Neural progenitor cell (in vitro differentiated cells): ENCODE measurements at regions not wholly inside any gene's neighbourhood (a gene's known extent, or its start where the extent isn't known, plus 50 kb on each side); places are given as distances from the start of the nearest gene placed in this dataset.

Experiments
- DNase-seq: peaks from one replicate; pipeline ENCODE4 v3.0.0-alpha.2; 2016; ENCODE audit warnings: low spot score
- H2AFZ ChIP-seq: fragments of 200-600 bp; sonication (generic); replicated peaks from 2 replicates; pipeline ENCODE4 v1.6.1; 2016; ENCODE audit warnings: antibody characterized with exemption
- H3F3A ChIP-seq: fragments of 200-600 bp; sonication (generic); 2 replicates; pipeline ENCODE4 v1.6.1; 2016; ENCODE audit warnings: antibody characterized with exemption, low read depth
- H3K27ac ChIP-seq: fragments of 200-600 bp; sonication (generic); 2 replicates; pipeline ENCODE4 v1.5.1; 2016; ENCODE audit warnings: mild to moderate bottlenecking
- H3K27me3 ChIP-seq: fragments of 200-600 bp; sonication (generic); 2 replicates; pipeline ENCODE4 v1.6.1; 2016; ENCODE audit warnings: mild to moderate bottlenecking, moderate library complexity
- H3K36me3 ChIP-seq: fragments of 200-600 bp; sonication (generic); 2 replicates; pipeline ENCODE4 v1.5.1; 2016
- H3K4me1 ChIP-seq: fragments of 200-600 bp; sonication (generic); 2 replicates; pipeline ENCODE4 v1.6.1; 2016; ENCODE audit warnings: mixed run types
- H3K4me2 ChIP-seq: fragments of 200-600 bp; sonication (generic); 2 replicates; pipeline ENCODE4 v1.6.1; 2016
- H3K4me3 ChIP-seq: fragments of 200-600 bp; sonication (generic); 2 replicates; pipeline ENCODE4 v1.5.1; 2016
- H3K79me2 ChIP-seq: fragments of 200-600 bp; sonication (generic); 2 replicates; pipeline ENCODE4 v1.6.1; 2016; ENCODE audit warnings: low read depth
- H3K9ac ChIP-seq: fragments of 200-600 bp; sonication (generic); 2 replicates; pipeline ENCODE4 v1.6.1; 2016
- H3K9me3 ChIP-seq: fragments of 200-600 bp; sonication (generic); 2 replicates; pipeline ENCODE4 v1.5.1; 2016; ENCODE audit warnings: low read depth
- H4K20me1 ChIP-seq: fragments of 200-600 bp; sonication (generic); 2 replicates; pipeline ENCODE4 v1.6.1; 2016; ENCODE audit warnings: low read depth
- H3K27ac Mint-ChIP-seq: 3 replicates; pipeline ENCODE4 v1.8.0; 2021; ENCODE audit warnings: mixed read lengths
- H3K27me3 Mint-ChIP-seq: 2 replicates; pipeline ENCODE4 v1.8.0; 2022; ENCODE audit warnings: low read depth, mild to moderate bottlenecking, inconsistent platforms, moderate library complexity, mixed read lengths; ENCODE audit not compliant: insufficient read depth
- H3K36me3 Mint-ChIP-seq: 3 replicates; pipeline ENCODE4 v1.8.0; 2021; ENCODE audit warnings: mixed read lengths
- H3K4me1 Mint-ChIP-seq: 3 replicates; pipeline ENCODE4 v1.8.0; 2021; ENCODE audit warnings: mixed read lengths
- H3K4me3 Mint-ChIP-seq: 3 replicates; pipeline ENCODE4 v1.8.0; 2021; ENCODE audit warnings: mild to moderate bottlenecking, moderate library complexity, mixed read lengths
- H3K9me3 Mint-ChIP-seq: 3 replicates; pipeline ENCODE4 v1.8.0; 2020; ENCODE audit warnings: mixed read lengths
- EZH2 ChIP-seq: fragments of 200-600 bp; sonication (generic); IDR thresholded peaks from 2 replicates; pipeline ENCODE4 v1.6.1; 2017; ENCODE audit warnings: antibody characterized with exemption, mild to moderate bottlenecking, moderate library complexity
- EZH2phosphoT487 ChIP-seq: fragments of 200-600 bp; sonication (generic); IDR thresholded peaks from 2 replicates; pipeline ENCODE4 v1.6.1; 2017; ENCODE audit warnings: antibody characterized with exemption
- TF ChIP-seq, protein P1 (sequence below): fragments of 200-600 bp; sonication (generic); IDR thresholded peaks from 2 replicates; pipeline ENCODE4 v1.5.1; 2017; ENCODE audit warnings: antibody characterized with exemption, mild to moderate bottlenecking

DNA sequence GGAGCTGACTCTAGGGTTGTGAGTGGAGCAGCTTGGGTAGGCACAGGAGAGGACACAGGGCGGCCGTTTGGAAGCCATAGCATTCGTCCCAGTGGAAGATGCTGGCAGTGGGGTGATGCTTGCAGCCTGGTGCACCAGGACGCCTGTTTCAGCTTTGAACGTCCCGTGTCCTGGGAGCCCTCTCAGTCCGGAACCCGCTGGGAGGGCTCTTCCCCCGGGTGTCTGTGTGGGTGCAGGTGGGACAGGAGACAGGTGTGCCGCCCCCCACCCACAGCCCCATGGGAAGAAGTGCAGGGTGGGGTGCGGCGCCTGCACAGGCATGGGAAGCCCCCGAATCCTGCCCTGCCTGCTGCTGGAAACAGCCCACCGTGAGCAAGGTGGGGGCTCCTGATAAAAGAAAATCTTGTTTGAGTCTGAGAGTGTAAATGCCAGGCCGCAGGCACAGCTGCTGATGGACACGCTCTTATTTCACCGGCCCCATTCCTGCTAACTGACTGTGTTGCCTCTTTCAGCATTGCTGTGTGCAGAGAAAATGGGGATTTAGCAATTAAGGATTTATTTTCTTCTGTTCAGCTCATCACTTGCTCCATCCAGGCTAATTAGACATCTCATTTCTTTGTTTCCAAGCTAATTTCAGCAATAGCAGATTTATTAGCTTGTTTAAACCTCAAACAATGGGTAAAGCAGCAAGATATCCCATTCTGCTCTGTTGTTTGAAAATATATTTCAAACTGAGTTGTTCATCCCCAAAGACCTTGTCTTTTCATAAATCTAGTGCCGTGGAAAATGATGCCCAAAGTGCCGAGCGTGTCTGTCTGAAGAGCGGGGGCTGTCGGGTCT, 54.9 kb upstream of the DPYSL4 start:
- no peak overlapping the region for H3K27ac Mint-ChIP-seq
- no peak overlapping the region for H3K4me2 ChIP-seq
- H3K4me1 ChIP-seq, result no peaks in the 10 kb centered on the region
- H3K4me3 ChIP-seq, result no peak overlapping the region
- no peaks in the 10 kb centered on the region for H4K20me1 ChIP-seq
- TF ChIP-seq EZH2phosphoT487 (no peak), EZH2 (no peak)
- TF ChIP-seq, protein P1, sequence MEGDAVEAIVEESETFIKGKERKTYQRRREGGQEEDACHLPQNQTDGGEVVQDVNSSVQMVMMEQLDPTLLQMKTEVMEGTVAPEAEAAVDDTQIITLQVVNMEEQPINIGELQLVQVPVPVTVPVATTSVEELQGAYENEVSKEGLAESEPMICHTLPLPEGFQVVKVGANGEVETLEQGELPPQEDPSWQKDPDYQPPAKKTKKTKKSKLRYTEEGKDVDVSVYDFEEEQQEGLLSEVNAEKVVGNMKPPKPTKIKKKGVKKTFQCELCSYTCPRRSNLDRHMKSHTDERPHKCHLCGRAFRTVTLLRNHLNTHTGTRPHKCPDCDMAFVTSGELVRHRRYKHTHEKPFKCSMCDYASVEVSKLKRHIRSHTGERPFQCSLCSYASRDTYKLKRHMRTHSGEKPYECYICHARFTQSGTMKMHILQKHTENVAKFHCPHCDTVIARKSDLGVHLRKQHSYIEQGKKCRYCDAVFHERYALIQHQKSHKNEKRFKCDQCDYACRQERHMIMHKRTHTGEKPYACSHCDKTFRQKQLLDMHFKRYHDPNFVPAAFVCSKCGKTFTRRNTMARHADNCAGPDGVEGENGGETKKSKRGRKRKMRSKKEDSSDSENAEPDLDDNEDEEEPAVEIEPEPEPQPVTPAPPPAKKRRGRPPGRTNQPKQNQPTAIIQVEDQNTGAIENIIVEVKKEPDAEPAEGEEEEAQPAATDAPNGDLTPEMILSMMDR, result no peak
- no peaks in the 10 kb centered on the region for H3K79me2 ChIP-seq
- H3K36me3 Mint-ChIP-seq, result no peaks in the 10 kb centered on the region
- no peak overlapping the region for H3K9ac ChIP-seq
- no peaks in the 10 kb centered on the region for H3K36me3 ChIP-seq
- H3K4me3 Mint-ChIP-seq, result no peak overlapping the region
- no peaks in the 10 kb centered on the region for H3K9me3 Mint-ChIP-seq
- H3K4me1 Mint-ChIP-seq, result peaks cover 14% of the 10 kb centered on the region
- DNase-seq, result no peak
- no peak overlapping the region for H2AFZ ChIP-seq
- H3K9me3 ChIP-seq, result no peaks in the 10 kb centered on the region
- H3K27ac ChIP-seq, result no peak overlapping the region
- H3K27me3 ChIP-seq, result no peaks in the 10 kb centered on the region
- no peaks in the 10 kb centered on the region for H3F3A ChIP-seq
- no peaks in the 10 kb centered on the region for H3K27me3 Mint-ChIP-seq

- no peaks in the 10 kb centered on the region for H3F3A ChIP-seq
- no peak for DNase-seq
- H4K20me1 ChIP-seq, result no peaks in the 10 kb centered on the region
- TF ChIP-seq, protein P1, result no peak
- TF ChIP-seq EZH2phosphoT487 (no peak), EZH2 (no peak)
- H3K4me2 ChIP-seq, result no peak overlapping the region
- H3K9ac ChIP-seq, result no peak overlapping the region
- no peaks in the 10 kb centered on the region for H3K4me1 ChIP-seq
- no peaks in the 10 kb centered on the region for H3K79me2 ChIP-seq
- Mint-ChIP-seq H3K36me3 (no peaks in the 10 kb centered on the region), H3K4me1 (peaks cover 14% of the 10 kb centered on the region), H3K4me3 (no peak overlapping the region), H3K27ac (no peak overlapping the region), H3K9me3 (no peaks in the 10 kb centered on the region), H3K27me3 (peaks cover 3% of the 10 kb centered on the region)
- no peak overlapping the region for H2AFZ ChIP-seq
- H3K27ac ChIP-seq, result no peak overlapping the region
- H3K9me3 ChIP-seq, result no peaks in the 10 kb centered on the region
- no peak overlapping the region for H3K4me3 ChIP-seq
- no peaks in the 10 kb centered on the region for H3K27me3 ChIP-seq
- no peaks in the 10 kb centered on the region for H3K36me3 ChIP-seq
Measured at GRCh38 chr10:132132421-132132841, 54.3 kb upstream of the DPYSL4 start.

DNA sequence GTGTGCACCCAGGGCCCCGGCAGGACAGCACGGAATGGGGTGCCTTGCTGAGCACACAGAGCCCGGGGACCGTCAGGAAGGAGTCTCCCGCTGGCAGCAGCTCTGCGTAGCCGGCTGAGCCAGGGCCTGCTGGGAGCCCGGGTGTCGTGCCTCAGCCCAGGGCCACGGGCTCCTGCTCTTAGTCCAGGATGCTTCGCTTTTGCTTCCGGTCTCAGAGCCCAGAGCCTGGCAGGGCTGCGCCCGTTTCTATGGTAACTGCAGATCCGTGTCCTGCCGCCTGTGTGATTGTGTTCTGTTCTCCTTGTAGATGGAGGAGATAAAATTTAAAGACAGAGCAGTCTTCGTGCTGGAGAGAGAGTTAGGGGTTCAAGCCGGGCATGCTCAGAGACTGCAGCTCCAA, 53.7 kb upstream of the DPYSL4 start:
- no peaks in the 10 kb centered on the region for H3K36me3 Mint-ChIP-seq
- H3K27me3 Mint-ChIP-seq, result peaks cover 3% of the 10 kb centered on the region
- Histone ChIP-seq H3K36me3 (no peaks in the 10 kb centered on the region), H2AFZ (no peak overlapping the region), H4K20me1 (no peaks in the 10 kb centered on the region), H3K4me2 (no peak overlapping the region), H3K9me3 (no peaks in the 10 kb centered on the region), H3K79me2 (no peaks in the 10 kb centered on the region), H3K9ac (no peak overlapping the region), H3K4me3 (no peak overlapping the region), H3F3A (no peaks in the 10 kb centered on the region), H3K4me1 (no peaks in the 10 kb centered on the region), H3K27ac (no peak overlapping the region), H3K27me3 (no peaks in the 10 kb centered on the region)
- peak overlapping the region; percentile 29 for H3K27ac Mint-ChIP-seq
- TF ChIP-seq, protein P1, result no peak
- no peaks in the 10 kb centered on the region for H3K9me3 Mint-ChIP-seq
- H3K4me3 Mint-ChIP-seq, result no peak overlapping the region
- DNase-seq, result peak; percentile 28
- peaks cover 14% of the 10 kb centered on the region for H3K4me1 Mint-ChIP-seq
